SK-N-MC (cell line): ENCODE measurements at regions not wholly inside any gene's neighbourhood (a gene's known extent, or its start where the extent isn't known, plus 50 kb on each side); places are given as distances from the start of the nearest gene placed in this dataset.

ENCODE experiments used
- EZH2 ChIP-seq: fragments of 200-600 bp; sonication (generic); IDR thresholded peaks from one replicate; pipeline ENCODE4 v1.6.1; 2017; ENCODE audit warnings: antibody characterized with exemption
- FOXP2 ChIP-seq: optimal IDR thresholded peaks from 2 replicates; pipeline ENCODE3; 2011; ENCODE audit warnings: mild to moderate bottlenecking, moderate library complexity; ENCODE audit not compliant: insufficient read depth; ENCODE audit errors: extremely low read length, control extremely low read depth
- POLR2AphosphoS5 ChIP-seq: IDR thresholded peaks from 2 replicates; pipeline ENCODE4 v1.6.1; 2012; ENCODE audit warnings: mild to moderate bottlenecking, low read depth, low read length, borderline replicate concordance

DNA sequence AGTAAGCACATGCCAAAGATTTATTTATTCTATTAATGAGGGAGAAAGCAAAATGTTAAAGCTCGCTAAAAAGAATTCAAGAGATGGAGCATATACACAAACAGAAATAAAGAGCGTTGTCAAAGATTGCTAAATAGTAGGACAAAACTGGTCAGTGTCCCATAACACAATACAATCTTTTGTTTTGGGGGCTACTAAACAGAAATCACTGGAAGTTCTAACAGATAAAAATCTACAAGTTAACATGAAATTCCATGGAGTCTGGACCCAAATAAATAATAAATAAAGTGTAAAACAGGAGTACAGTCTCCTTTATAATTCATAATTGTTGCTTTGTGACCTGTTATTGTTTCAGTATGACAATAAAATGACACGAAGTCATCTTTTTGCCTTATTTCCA, 115.2 kb upstream of the CNTNAP4 start:
- TF ChIP-seq POLR2AphosphoS5 (no peak), EZH2 (no peak), FOXP2 (no peak)
